ENCODE measurements at regions not wholly inside any gene's neighbourhood (a gene's known extent, or its start where the extent isn't known, plus 50 kb on each side); places are given as distances from the start of the nearest gene placed in this dataset.
"Not testable (repeated sequence)": the region's sequence is repeated elsewhere in the genome, so short reads cannot be mapped to it uniquely, and the experiment has no call there.

DNA sequence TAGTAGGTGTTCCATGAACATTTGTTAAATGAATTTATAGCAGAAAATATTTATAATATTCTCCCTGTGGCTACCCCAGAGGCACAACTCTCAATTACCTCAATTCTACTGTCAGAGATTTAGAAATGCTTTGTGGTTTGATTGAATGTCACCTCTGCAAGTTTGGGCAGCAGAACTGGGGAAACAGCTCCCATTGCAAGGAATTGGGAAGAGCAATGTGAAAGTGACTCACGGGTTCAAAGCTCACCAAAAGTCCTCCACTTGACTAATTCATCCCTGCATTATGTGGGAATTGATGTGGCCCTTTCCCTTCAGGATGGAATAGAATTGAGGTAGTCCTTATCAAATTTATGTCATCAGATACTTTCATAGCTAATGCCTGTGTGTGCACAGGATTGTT lies 562.7 kb downstream of the MFSD1 start:
- in situ Hi-C loops (cut with HindIII; ENCODE audit: low sequenced_read_pairs): no loop called here
- DNase-seq (ENCODE audit: low read depth, low spot score): no peak
- no peak overlapping the region for H3K4me3 ChIP-seq (ENCODE audit: low read depth, low read length)
- TF ChIP-seq CTCF (IDR thresholded peaks at IDR 0.05; ENCODE audit: low read depth, low read length): no peak

GRCh38 chr3:159366476-159366875 lies 564.6 kb downstream of the MFSD1 start:
- H3K4me3 ChIP-seq (ENCODE audit: low read depth, low read length): no peak overlapping the region
- no peak for DNase-seq (ENCODE audit: low read depth, low spot score)
- TF ChIP-seq CTCF (IDR thresholded peaks at IDR 0.05; ENCODE audit: low read depth, low read length): no peak
- in situ Hi-C loops (cut with HindIII; ENCODE audit: low sequenced_read_pairs): no loop called here

DNA sequence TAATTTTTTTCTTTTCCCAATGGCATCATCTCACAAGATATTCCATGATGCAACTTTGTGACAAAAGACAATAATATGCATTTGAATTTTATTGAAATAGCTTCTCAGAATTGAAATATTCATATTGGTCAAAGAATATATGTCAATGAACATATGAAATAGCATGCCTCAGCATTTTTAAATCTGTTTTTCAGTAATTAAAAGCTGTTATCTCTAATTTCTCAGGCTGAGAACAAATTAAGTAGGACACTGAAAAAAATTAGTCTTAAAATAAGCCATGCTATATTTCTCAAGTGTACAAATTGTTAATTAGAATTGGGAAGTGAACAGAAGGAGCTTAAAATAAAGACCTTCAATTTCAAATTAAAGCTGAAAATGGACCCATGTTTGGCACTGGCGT lies 570.1 kb downstream of the MFSD1 start:
- DNase-seq (ENCODE audit: low read depth, low spot score): no peak
- no peak for TF ChIP-seq CTCF (IDR thresholded peaks at IDR 0.05; ENCODE audit: low read depth, low read length)
- H3K4me3 ChIP-seq (ENCODE audit: low read depth, low read length): no peak overlapping the region
- in situ Hi-C loops (cut with HindIII; ENCODE audit: low sequenced_read_pairs): no loop called here

- no peak overlapping the region for H3K4me3 ChIP-seq (ENCODE audit: low read depth, low read length)
- TF ChIP-seq CTCF (IDR thresholded peaks at IDR 0.05; ENCODE audit: low read depth, low read length): no peak
Measured at GRCh38 chr3:159378396-159379194, 576.7 kb downstream of the MFSD1 start.

DNA sequence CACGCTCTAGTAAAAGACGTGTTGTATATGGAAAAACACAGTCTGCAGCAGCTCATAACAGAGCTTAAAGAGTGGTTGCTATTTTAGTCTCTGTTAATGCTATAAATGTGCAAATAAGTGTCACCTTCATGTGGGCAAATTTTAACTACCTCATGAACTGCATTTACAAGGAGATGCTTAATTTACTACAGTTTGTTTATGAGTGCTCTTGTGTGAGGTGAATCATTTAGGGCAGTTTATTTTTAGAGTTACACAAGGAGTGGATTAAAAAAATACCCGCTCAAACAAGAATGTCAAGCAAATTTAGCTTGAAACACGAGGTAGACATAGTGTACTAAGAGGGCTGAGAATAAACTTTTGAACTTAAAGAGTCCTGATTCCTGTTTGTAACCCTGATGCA lies 579.0 kb downstream of the MFSD1 start:
- in situ Hi-C loops (cut with HindIII; ENCODE audit: low sequenced_read_pairs): no loop called here
- no peak for DNase-seq (ENCODE audit: low read depth, low spot score)

More at GRCh38 chr3:159378396-159379194, 576.7 kb downstream of the MFSD1 start:
- DNase-seq (ENCODE audit: low read depth, low spot score): no peak
- in situ Hi-C loops (cut with HindIII; ENCODE audit: low sequenced_read_pairs): no loop called here

GRCh38 chr3:159390656-159391212 lies 588.9 kb downstream of the MFSD1 start:
- in situ Hi-C loops (cut with HindIII; ENCODE audit: low sequenced_read_pairs): no loop called here
- H3K4me3 ChIP-seq (ENCODE audit: low read depth, low read length): no peak overlapping the region
- no peak for DNase-seq (ENCODE audit: low read depth, low spot score)
- TF ChIP-seq CTCF (IDR thresholded peaks at IDR 0.05; ENCODE audit: low read depth, low read length): no peak

More for the DNA sequence above, 579.0 kb downstream of the MFSD1 start:
- no peak for TF ChIP-seq CTCF (IDR thresholded peaks at IDR 0.05; ENCODE audit: low read depth, low read length)
- no peak overlapping the region for H3K4me3 ChIP-seq (ENCODE audit: low read depth, low read length)

DNA sequence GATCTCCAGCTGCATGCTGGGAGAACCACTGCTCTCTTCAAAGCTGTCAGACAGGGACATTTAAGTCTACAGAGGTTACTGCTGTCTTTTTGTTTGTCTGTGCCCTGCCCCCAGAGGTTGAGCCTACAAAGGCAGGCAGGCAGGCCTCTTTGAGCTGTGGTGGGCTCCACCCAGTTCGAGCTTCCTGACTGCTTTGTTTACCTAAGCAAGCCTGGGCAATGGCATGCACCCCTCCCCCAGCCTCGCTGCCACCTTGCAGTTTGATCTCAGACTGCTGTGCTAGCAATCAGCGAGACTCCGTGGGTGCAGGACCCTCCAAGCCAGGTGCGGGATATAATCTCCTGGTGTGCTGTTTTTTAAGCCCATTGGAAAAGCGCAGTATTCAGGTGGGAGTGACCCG lies 591.0 kb upstream of the IL12A start:
- in situ Hi-C loops (cut with HindIII; ENCODE audit: low sequenced_read_pairs); H3K4me3 ChIP-seq (ENCODE audit: low read depth, low read length); DNase-seq (ENCODE audit: low read depth, low spot score): not testable (repeated sequence)
